ENCODE measurements at regions not wholly inside any gene's neighbourhood (a gene's known extent, or its start where the extent isn't known, plus 50 kb on each side); places are given as distances from the start of the nearest gene placed in this dataset.

DNA sequence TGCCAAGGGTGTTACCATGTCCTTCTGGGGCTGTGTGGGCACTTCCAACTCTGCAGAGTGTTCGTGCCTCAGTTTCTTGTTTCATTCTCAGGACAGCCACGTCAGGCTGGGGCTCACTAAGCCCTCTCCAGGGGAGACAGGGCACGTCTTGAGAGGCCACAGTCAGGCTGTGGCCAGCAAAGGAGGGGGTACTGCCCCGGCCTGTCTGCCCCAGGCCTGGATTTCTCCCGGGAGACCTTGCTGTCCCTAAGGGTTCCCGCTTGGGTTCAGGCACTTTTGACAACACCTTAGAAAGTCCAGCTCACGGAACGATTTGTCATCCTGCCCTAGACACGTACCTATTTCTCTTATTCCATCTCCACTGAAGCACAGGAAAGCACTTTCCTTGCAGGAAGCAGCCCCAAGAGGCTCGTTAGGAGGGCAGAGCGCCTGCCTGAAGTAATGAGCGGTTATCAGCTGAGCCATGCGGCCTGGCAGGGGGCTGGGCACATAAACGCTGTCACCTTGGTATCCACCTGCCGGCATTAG, 290.4 kb upstream of the RTL1 start:
- peaks cover 2 to 3% (median 2%) of the 10 kb centered on the region in 3 donors for H3K27me3 Mint-ChIP-seq (ENCODE audit: low read depth in 3 of 3)
- DNase-seq: no peak
- H3K9me3 Mint-ChIP-seq: no peaks in the 10 kb centered on the region

More for the DNA sequence above, 290.4 kb upstream of the RTL1 start:
- H4K20me1 ChIP-seq (ENCODE audit: insufficient read depth, low read length): no peaks in the 10 kb centered on the region
- Mint-ChIP-seq H3K4me3 (no peak overlapping the region), H3K36me3 (no peaks in the 10 kb centered on the region), H3K4me1 (no peaks in the 10 kb centered on the region), H3K27ac (peak overlapping the region in 1 of 7 donors; percentile 51)
- H3K9me3 ChIP-seq (replicated peaks in 1 of 2; ENCODE audit: control insufficient read depth in 1 of 2, insufficient read depth in 1 of 2, low read length in 2 of 2): no peaks in the 10 kb centered on the region
- no peak overlapping the region for H3K27ac ChIP-seq (ENCODE audit: low read depth in 1 of 2, low read length in 2 of 2)
- H3K4me3 ChIP-seq (replicated peaks in 1 of 3; ENCODE audit: low read depth in 2 of 3, low read length in 3 of 3): no peak overlapping the region
- no peaks in the 10 kb centered on the region for H3K4me1 ChIP-seq (ENCODE audit: control insufficient read depth in 1 of 2, insufficient read depth in 2 of 2, low read length in 2 of 2)
- H2AFZ ChIP-seq (ENCODE audit: insufficient read depth, low read depth, low read length, poor library complexity, severe bottlenecking): no peak overlapping the region
- WGBS (ENCODE audit: insufficient coverage): 78% methylated on average over 15 of the region's 15 CpGs
- H3K27me3 ChIP-seq (ENCODE audit: control insufficient read depth in 2 of 2, insufficient read depth in 2 of 2, low read length in 2 of 2): no peaks in the 10 kb centered on the region
- no peak for TF ChIP-seq CTCF (IDR thresholded peaks at IDR 0.05)
- no peaks in the 10 kb centered on the region for H3K36me3 ChIP-seq (replicated peaks in 1 of 2; ENCODE audit: control insufficient read depth in 1 of 2, insufficient read depth in 2 of 2, low read length in 2 of 2)
- H3K9ac ChIP-seq (ENCODE audit: insufficient read depth, low read length, poor library complexity, severe bottlenecking): no peak overlapping the region
- no peak overlapping the region for H3K4me2 ChIP-seq (replicated peaks; ENCODE audit: extremely low read depth, low read length, poor library complexity, severe bottlenecking)
- intact Hi-C loops (cut with micrococcal nuclease): no loop called here
- H3K79me2 ChIP-seq (ENCODE audit: insufficient read depth, low read length): no peaks in the 10 kb centered on the region

Data from CD14-positive monocyte (primary cell).